ENCODE measurements at regions not wholly inside any gene's neighbourhood (a gene's known extent, or its start where the extent isn't known, plus 50 kb on each side); places are given as distances from the start of the nearest gene placed in this dataset.

DNA sequence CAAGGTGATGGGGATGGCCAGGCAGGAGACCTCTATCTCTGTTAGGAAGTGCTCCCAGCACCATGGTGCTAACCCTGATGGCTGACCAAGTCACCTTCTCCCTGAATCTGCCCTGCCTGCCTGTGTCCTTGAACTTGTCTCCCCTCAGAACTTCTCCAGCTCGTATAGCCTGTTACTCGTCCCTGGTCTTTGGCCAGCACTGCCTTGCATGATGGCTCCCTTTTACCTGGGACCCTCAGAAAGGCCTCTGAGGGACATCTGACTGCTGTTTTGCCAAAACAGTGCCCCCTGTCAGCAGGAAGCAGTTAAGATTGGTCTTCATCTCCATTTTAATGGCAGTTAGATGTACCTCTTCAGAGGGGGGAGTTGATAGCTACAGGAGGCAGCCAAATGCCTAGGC lies 148.3 kb downstream of the RHOU start:
- no peak for DNase-seq (ENCODE audit: low read depth)
- H3K4me3 ChIP-seq (ENCODE audit: low read depth, low read length), result no peak overlapping the region
- no peak for TF ChIP-seq CTCF (conservative IDR thresholded peaks at IDR 0.05; ENCODE audit: low read depth, low read length)

DNA sequence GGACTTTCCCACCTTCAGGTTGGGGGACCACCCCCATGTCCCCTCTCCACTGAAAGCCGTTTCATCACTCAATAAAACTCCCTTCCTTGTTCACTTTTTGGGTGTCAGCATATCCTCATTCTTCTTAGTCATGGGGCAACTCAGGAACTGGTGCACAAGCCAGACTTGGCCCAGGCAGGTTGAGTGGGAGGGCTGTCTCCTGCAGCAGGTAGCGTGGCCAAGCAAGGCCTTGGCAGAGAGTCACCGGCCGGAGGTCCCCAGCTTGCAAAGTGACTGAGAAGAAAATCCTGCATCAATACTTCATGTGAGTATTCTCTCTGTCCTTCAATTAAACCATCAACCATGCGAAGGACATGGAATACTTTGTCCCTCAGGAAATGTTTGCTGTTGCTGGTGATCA lies 148.9 kb downstream of the RHOU start:
- no peak overlapping the region for H3K4me3 ChIP-seq (ENCODE audit: low read depth, low read length)
- DNase-seq (ENCODE audit: low read depth), result no peak
- no peak for TF ChIP-seq CTCF (conservative IDR thresholded peaks at IDR 0.05; ENCODE audit: low read depth, low read length)

DNA sequence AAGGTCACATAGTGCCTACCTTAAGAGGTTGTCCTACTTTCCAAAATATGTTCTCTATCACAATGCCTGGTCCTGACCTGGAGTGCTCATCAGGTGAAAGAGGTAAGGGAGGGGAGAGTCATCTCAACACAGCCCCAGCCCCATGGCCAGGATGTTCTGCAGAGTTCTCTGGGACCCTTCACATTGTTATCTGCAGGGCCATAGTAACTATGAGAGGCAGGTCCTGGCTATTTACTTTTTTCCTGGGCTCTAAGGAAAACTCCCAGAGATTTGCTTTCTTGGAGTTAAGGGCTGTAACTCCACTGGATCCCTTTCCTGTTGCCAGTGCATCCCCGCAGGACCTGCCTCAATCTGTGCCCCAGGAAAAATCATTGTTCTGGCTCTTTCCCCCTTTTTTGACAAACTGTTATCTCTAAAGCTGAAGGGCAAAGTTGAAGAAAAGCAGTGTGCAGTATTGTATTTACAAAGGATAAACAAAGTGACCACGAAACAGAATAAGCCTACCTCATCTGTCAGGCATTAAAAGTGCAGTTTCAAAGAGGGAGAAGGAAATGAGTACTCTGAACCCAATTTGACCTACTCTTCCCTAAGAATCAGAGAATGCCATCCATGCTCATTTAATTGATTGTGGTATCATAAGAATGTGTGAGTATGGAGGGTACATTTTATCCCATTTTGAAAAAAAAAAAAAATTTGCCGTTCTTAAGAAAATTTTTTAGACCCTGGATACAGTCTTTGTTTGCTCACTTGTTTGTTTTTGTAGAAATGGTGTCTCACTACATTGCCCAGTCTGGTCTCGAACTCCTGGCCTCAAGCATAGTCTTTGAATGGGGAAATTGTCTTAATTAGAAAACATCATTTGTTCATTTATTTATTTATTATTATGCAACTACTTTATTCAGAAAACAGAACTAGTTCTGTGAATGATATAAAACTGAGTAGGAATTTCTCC lies 149.6 kb downstream of the RHOU start:
- no peak overlapping the region for H3K4me3 ChIP-seq (ENCODE audit: low read depth, low read length)
- no peak for DNase-seq (ENCODE audit: low read depth)
- TF ChIP-seq CTCF (conservative IDR thresholded peaks at IDR 0.05; ENCODE audit: low read depth, low read length), result no peak

- DNase-seq (ENCODE audit: low read depth), result no peak
- TF ChIP-seq CTCF (conservative IDR thresholded peaks at IDR 0.05; ENCODE audit: low read depth, low read length), result no peak
- no peak overlapping the region for H3K4me3 ChIP-seq (ENCODE audit: low read depth, low read length)
Observed at GRCh38 chr1:228885845-228886244, 150.6 kb downstream of the RHOU start.

GRCh38 chr1:228887101-228887500 lies 151.8 kb downstream of the RHOU start:
- DNase-seq (ENCODE audit: low read depth), result no peak
- TF ChIP-seq CTCF (conservative IDR thresholded peaks at IDR 0.05; ENCODE audit: low read depth, low read length), result no peak
- H3K4me3 ChIP-seq (ENCODE audit: low read depth, low read length), result no peak overlapping the region

DNA sequence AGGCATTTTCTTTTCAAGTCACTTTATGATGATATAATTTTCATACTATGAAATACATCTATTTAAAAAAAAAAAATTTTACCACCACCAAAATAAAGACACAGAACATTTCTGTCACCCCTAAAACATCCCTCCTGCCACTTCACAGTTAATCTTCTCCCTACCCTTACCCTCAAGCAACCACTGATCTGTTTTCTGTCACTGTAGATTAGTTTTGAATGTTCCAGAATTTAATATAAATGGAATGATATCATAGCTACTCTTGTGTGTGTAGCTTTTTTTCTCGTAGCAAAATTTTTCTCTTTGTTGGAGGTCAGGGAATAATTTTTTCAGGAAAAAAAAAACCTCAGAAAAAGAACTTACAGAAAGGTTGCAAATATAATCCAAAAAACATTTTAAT lies 152.7 kb downstream of the RHOU start:
- no peak overlapping the region for H3K4me3 ChIP-seq (ENCODE audit: low read depth, low read length)
- no peak for TF ChIP-seq CTCF (conservative IDR thresholded peaks at IDR 0.05; ENCODE audit: low read depth, low read length)
- no peak for DNase-seq (ENCODE audit: low read depth)

DNA sequence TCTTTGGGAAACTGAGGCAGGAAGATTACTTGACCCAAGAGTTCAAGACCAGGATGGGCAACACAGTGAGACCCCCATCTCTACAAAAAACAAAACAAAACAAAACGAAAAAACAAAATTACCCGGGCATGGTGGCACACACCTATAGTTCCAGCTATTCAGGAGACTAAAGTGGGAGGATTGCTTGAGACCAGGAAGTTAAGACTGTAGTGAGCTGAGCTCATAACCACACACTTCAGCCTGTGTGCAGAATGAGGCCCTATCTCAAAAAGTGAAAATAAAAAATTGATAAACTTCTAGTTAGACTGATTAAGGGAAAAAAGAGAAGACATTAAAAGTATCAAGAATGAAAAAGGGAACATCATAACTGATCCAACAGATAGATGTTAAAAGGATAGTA lies 154.0 kb downstream of the RHOU start:
- no peak overlapping the region for H3K4me3 ChIP-seq (ENCODE audit: low read depth, low read length)
- DNase-seq (ENCODE audit: low read depth), result no peak
- TF ChIP-seq CTCF (conservative IDR thresholded peaks at IDR 0.05; ENCODE audit: low read depth, low read length), result no peak
